Neural progenitor cell (in vitro differentiated cells): ENCODE measurements at regions not wholly inside any gene's neighbourhood (a gene's known extent, or its start where the extent isn't known, plus 50 kb on each side); places are given as distances from the start of the nearest gene placed in this dataset.

Source experiments
- EZH2 ChIP-seq: fragments of 200-600 bp; sonication (generic); IDR thresholded peaks from 2 replicates; pipeline ENCODE4 v1.6.1; 2017; ENCODE audit warnings: antibody characterized with exemption, mild to moderate bottlenecking, moderate library complexity
- EZH2phosphoT487 ChIP-seq: fragments of 200-600 bp; sonication (generic); IDR thresholded peaks from 2 replicates; pipeline ENCODE4 v1.6.1; 2017; ENCODE audit warnings: antibody characterized with exemption
- TF ChIP-seq, protein P1 (sequence below): fragments of 200-600 bp; sonication (generic); IDR thresholded peaks from 2 replicates; pipeline ENCODE4 v1.5.1; 2017; ENCODE audit warnings: antibody characterized with exemption, mild to moderate bottlenecking

DNA sequence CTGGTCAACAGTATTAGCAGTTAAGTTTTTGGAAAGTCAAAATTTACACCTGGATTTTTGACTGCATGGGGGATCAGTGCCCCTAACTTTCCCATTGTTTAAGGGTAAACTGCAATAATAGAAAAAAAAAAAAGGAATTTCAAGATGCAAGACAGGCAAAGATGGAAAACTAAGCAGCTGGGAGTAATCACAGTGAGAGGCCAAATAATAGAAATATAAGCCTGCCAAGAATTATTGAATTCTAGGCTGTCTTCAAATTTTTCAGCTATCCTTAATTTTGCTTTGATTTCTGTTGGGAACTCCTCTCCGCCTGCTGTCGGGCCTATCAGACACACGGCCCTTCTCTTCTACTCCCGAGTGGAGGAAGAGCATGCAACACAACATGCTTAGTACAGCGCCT, 215.5 kb upstream of the LMCD1 start:
- TF ChIP-seq EZH2 (no peak), EZH2phosphoT487 (no peak)
- TF ChIP-seq, protein P1, sequence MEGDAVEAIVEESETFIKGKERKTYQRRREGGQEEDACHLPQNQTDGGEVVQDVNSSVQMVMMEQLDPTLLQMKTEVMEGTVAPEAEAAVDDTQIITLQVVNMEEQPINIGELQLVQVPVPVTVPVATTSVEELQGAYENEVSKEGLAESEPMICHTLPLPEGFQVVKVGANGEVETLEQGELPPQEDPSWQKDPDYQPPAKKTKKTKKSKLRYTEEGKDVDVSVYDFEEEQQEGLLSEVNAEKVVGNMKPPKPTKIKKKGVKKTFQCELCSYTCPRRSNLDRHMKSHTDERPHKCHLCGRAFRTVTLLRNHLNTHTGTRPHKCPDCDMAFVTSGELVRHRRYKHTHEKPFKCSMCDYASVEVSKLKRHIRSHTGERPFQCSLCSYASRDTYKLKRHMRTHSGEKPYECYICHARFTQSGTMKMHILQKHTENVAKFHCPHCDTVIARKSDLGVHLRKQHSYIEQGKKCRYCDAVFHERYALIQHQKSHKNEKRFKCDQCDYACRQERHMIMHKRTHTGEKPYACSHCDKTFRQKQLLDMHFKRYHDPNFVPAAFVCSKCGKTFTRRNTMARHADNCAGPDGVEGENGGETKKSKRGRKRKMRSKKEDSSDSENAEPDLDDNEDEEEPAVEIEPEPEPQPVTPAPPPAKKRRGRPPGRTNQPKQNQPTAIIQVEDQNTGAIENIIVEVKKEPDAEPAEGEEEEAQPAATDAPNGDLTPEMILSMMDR, result no peak
